ENCODE measurements at regions not wholly inside any gene's neighbourhood (a gene's known extent, or its start where the extent isn't known, plus 50 kb on each side); places are given as distances from the start of the nearest gene placed in this dataset.

GRCh38 chr12:93115198-93115601 is 186.1 kb upstream of the EEA1 start:
- H3K4me3 ChIP-seq (ENCODE audit: control insufficient read depth, low read depth, low read length), result no peak overlapping the region
- peak; percentile 31 for DNase-seq (ENCODE audit: low read depth)
- no peak for TF ChIP-seq CTCF (IDR thresholded peaks at IDR 0.05; ENCODE audit: control insufficient read depth, insufficient read depth, low read depth, low read length, missing control alignments)

- no peak for DNase-seq (ENCODE audit: low read depth)
- no peak for TF ChIP-seq CTCF (IDR thresholded peaks at IDR 0.05; ENCODE audit: control insufficient read depth, insufficient read depth, low read depth, low read length, missing control alignments)
- no peak overlapping the region for H3K4me3 ChIP-seq (ENCODE audit: control insufficient read depth, low read depth, low read length)
Measured at GRCh38 chr12:93115646-93116045, 186.6 kb upstream of the EEA1 start.

- no peak for DNase-seq (ENCODE audit: low read depth)
- no peak for TF ChIP-seq CTCF (IDR thresholded peaks at IDR 0.05; ENCODE audit: control insufficient read depth, insufficient read depth, low read depth, low read length, missing control alignments)
- H3K4me3 ChIP-seq (ENCODE audit: control insufficient read depth, low read depth, low read length), result no peak overlapping the region
Measured at GRCh38 chr12:93116632-93117031, 187.5 kb upstream of the EEA1 start.

GRCh38 chr12:93121729-93122488 is 192.8 kb upstream of the EEA1 start:
- TF ChIP-seq CTCF (IDR thresholded peaks at IDR 0.05; ENCODE audit: control insufficient read depth, insufficient read depth, low read depth, low read length, missing control alignments), result no peak

GRCh38 chr12:93122569-93123091 is 193.5 kb upstream of the EEA1 start:
- no peak for DNase-seq (ENCODE audit: low read depth)
- no peak for TF ChIP-seq CTCF (IDR thresholded peaks at IDR 0.05; ENCODE audit: control insufficient read depth, insufficient read depth, low read depth, low read length, missing control alignments)
- H3K4me3 ChIP-seq (ENCODE audit: control insufficient read depth, low read depth, low read length), result no peak overlapping the region

More at GRCh38 chr12:93121729-93122488, 192.8 kb upstream of the EEA1 start:
- DNase-seq (ENCODE audit: low read depth), result peak; percentile 62
- no peak overlapping the region for H3K4me3 ChIP-seq (ENCODE audit: control insufficient read depth, low read depth, low read length)

GRCh38 chr12:93125126-93125525 is 196.0 kb upstream of the EEA1 start:
- DNase-seq (ENCODE audit: low read depth), result no peak
- no peak overlapping the region for H3K4me3 ChIP-seq (ENCODE audit: control insufficient read depth, low read depth, low read length)
- TF ChIP-seq CTCF (IDR thresholded peaks at IDR 0.05; ENCODE audit: control insufficient read depth, insufficient read depth, low read depth, low read length, missing control alignments), result no peak
